GM23338 (cell line): ENCODE measurements at regions not wholly inside any gene's neighbourhood (a gene's known extent, or its start where the extent isn't known, plus 50 kb on each side); places are given as distances from the start of the nearest gene placed in this dataset.

Experiments
- ATAC-seq: fragments of 200-7000 bp; cut with Tn5 transposase; 3 replicates; pipeline ENCODE4 v1.9.1; 2020
- DNase-seq: peaks from one replicate; pipeline ENCODE4 v3.0.0-alpha.2; 2015; ENCODE audit warnings: low spot score
- H2AFZ ChIP-seq: fragments of 200-600 bp; sonication (generic); 2 replicates; pipeline ENCODE4 v1.8.0; 2016; ENCODE audit warnings: antibody characterized with exemption, mild to moderate bottlenecking, moderate library complexity
- H3F3A ChIP-seq: fragments of 200-600 bp; sonication (generic); replicated peaks from 2 replicates; pipeline ENCODE4 v1.8.0; 2017; ENCODE audit warnings: antibody characterized with exemption, mixed run types, low read depth
- H3K27ac ChIP-seq: fragments of 200-600 bp; sonication (generic); 2 replicates; pipeline ENCODE4 v1.6.1; 2016; ENCODE audit warnings: low read depth
- H3K27me3 ChIP-seq: fragments of 200-600 bp; sonication (generic); 2 replicates; pipeline ENCODE4 v1.8.0; 2016; ENCODE audit warnings: mild to moderate bottlenecking, mixed run types, moderate library complexity; ENCODE audit not compliant: insufficient read depth
- H3K36me3 ChIP-seq: fragments of 200-600 bp; sonication (generic); 2 replicates; pipeline ENCODE4 v1.8.0; 2016; ENCODE audit warnings: mild to moderate bottlenecking; ENCODE audit not compliant: insufficient read depth
- H3K4me1 ChIP-seq: fragments of 200-600 bp; sonication (generic); 2 replicates; pipeline ENCODE4 v1.8.0; 2016; ENCODE audit warnings: mild to moderate bottlenecking, moderate library complexity; ENCODE audit not compliant: insufficient read depth
- H3K4me2 ChIP-seq: fragments of 200-600 bp; sonication (generic); 2 replicates; pipeline ENCODE4 v1.7.1; 2017; ENCODE audit warnings: mixed run types
- H3K4me3 ChIP-seq: fragments of 200-600 bp; sonication (generic); 2 replicates; pipeline ENCODE4 v1.6.1; 2016; ENCODE audit warnings: mixed run types
- H3K79me2 ChIP-seq: fragments of 200-600 bp; sonication (generic); replicated peaks from 2 replicates; pipeline ENCODE4 v1.8.0; 2017; ENCODE audit warnings: mild to moderate bottlenecking; ENCODE audit not compliant: insufficient read depth
- H3K9me2 ChIP-seq: fragments of 200-600 bp; sonication (generic); 2 replicates; pipeline ENCODE4 v1.8.0; 2017; ENCODE audit not compliant: insufficient read depth
- H4K20me1 ChIP-seq: fragments of 200-600 bp; sonication (generic); replicated peaks from 2 replicates; pipeline ENCODE4 v1.8.0; 2017; ENCODE audit warnings: mild to moderate bottlenecking; ENCODE audit not compliant: insufficient read depth
- H3K27ac Mint-ChIP-seq: 2 replicates; pipeline ENCODE4 v1.8.0; 2020; ENCODE audit warnings: inconsistent platforms, mild to moderate bottlenecking, moderate library complexity, mixed read lengths
- H3K27me3 Mint-ChIP-seq: 3 replicates; pipeline ENCODE4 v1.8.0; 2022; ENCODE audit warnings: low read depth, mild to moderate bottlenecking, moderate library complexity, mixed read lengths, inconsistent platforms; ENCODE audit not compliant: insufficient read depth, poor library complexity
- H3K36me3 Mint-ChIP-seq: 3 replicates; pipeline ENCODE4 v1.8.0; 2021; ENCODE audit warnings: low read depth, mild to moderate bottlenecking, inconsistent platforms, moderate library complexity, mixed read lengths
- H3K4me1 Mint-ChIP-seq: 3 replicates; pipeline ENCODE4 v1.8.0; 2020; ENCODE audit warnings: mild to moderate bottlenecking, inconsistent platforms, mixed read lengths
- H3K4me3 Mint-ChIP-seq: 3 replicates; pipeline ENCODE4 v1.8.0; 2021; ENCODE audit warnings: moderate library complexity, mild to moderate bottlenecking, inconsistent platforms, mixed read lengths
- H3K9me3 Mint-ChIP-seq: 3 replicates; pipeline ENCODE4 v1.8.0; 2020; ENCODE audit warnings: moderate library complexity, mild to moderate bottlenecking, inconsistent platforms, mixed read lengths
- CTCF ChIP-seq, 2 experiments: fragments of 200-600 bp in 1 of 2; sonication (generic) in 1 of 2; conservative IDR thresholded peaks; 2 replicates each; pipeline versions ENCODE4 v1.5.1 to v1.6.1; 2016 to 2017; ENCODE audit warnings: antibody characterized with exemption in 2 of 2, low read depth in 2 of 2, mild to moderate bottlenecking in 2 of 2, moderate library complexity in 1 of 2
- EZH2 ChIP-seq: fragments of 200-600 bp; sonication (generic); IDR thresholded peaks from one replicate; pipeline ENCODE4 v1.8.0; 2017; ENCODE audit warnings: antibody characterized with exemption, mild to moderate bottlenecking, low read depth; ENCODE audit not compliant: unreplicated experiment
- EZH2phosphoT487 ChIP-seq: fragments of 200-600 bp; sonication (generic); IDR thresholded peaks from one replicate; pipeline ENCODE4 v1.8.1; 2018; ENCODE audit warnings: antibody characterized with exemption; ENCODE audit not compliant: unreplicated experiment
- JUNB ChIP-seq: IDR thresholded peaks from one replicate; pipeline ENCODE4 v1.6.1; 2016; ENCODE audit warnings: antibody characterized with exemption; ENCODE audit not compliant: unreplicated experiment
- TF ChIP-seq, protein P1 (sequence below): fragments of 250-450 bp; sonication (Bioruptor Pico); IDR thresholded peaks from 2 replicates; pipeline ENCODE4 v1.5.0; 2020; ENCODE audit warnings: mild to moderate bottlenecking, moderate library complexity
- TF ChIP-seq, protein P2 (sequence below): IDR thresholded peaks from one replicate; pipeline ENCODE4 v1.6.1; 2018; ENCODE audit warnings: antibody characterized with exemption; ENCODE audit not compliant: unreplicated experiment

GRCh38 chr10:8445353-8445752, 390.9 kb downstream of the GATA3 start (continued):
- TF ChIP-seq, protein P1, sequence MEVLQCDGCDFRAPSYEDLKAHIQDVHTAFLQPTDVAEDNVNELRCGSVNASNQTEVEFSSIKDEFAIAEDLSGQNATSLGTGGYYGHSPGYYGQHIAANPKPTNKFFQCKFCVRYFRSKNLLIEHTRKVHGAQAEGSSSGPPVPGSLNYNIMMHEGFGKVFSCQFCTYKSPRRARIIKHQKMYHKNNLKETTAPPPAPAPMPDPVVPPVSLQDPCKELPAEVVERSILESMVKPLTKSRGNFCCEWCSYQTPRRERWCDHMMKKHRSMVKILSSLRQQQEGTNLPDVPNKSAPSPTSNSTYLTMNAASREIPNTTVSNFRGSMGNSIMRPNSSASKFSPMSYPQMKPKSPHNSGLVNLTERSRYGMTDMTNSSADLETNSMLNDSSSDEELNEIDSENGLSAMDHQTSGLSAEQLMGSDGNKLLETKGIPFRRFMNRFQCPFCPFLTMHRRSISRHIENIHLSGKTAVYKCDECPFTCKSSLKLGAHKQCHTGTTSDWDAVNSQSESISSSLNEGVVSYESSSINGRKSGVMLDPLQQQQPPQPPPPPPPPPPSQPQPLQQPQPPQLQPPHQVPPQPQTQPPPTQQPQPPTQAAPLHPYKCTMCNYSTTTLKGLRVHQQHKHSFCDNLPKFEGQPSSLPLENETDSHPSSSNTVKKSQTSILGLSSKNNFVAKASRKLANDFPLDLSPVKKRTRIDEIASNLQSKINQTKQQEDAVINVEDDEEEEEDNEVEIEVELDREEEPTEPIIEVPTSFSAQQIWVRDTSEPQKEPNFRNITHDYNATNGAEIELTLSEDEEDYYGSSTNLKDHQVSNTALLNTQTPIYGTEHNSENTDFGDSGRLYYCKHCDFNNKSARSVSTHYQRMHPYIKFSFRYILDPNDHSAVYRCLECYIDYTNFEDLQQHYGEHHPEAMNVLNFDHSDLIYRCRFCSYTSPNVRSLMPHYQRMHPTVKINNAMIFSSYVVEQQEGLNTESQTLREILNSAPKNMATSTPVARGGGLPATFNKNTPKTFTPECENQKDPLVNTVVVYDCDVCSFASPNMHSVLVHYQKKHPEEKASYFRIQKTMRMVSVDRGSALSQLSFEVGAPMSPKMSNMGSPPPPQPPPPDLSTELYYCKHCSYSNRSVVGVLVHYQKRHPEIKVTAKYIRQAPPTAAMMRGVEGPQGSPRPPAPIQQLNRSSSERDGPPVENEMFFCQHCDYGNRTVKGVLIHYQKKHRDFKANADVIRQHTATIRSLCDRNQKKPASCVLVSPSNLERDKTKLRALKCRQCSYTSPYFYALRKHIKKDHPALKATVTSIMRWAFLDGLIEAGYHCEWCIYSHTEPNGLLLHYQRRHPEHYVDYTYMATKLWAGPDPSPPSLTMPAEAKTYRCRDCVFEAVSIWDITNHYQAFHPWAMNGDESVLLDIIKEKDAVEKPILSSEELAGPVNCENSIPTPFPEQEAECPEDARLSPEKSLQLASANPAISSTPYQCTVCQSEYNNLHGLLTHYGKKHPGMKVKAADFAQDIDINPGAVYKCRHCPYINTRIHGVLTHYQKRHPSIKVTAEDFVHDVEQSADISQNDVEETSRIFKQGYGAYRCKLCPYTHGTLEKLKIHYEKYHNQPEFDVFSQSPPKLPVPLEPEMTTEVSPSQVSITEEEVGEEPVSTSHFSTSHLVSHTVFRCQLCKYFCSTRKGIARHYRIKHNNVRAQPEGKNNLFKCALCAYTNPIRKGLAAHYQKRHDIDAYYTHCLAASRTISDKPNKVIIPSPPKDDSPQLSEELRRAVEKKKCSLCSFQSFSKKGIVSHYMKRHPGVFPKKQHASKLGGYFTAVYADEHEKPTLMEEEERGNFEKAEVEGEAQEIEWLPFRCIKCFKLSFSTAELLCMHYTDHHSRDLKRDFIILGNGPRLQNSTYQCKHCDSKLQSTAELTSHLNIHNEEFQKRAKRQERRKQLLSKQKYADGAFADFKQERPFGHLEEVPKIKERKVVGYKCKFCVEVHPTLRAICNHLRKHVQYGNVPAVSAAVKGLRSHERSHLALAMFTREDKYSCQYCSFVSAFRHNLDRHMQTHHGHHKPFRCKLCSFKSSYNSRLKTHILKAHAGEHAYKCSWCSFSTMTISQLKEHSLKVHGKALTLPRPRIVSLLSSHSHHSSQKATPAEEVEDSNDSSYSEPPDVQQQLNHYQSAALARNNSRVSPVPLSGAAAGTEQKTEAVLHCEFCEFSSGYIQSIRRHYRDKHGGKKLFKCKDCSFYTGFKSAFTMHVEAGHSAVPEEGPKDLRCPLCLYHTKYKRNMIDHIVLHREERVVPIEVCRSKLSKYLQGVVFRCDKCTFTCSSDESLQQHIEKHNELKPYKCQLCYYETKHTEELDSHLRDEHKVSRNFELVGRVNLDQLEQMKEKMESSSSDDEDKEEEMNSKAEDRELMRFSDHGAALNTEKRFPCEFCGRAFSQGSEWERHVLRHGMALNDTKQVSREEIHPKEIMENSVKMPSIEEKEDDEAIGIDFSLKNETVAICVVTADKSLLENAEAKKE (CRISPR knock-in tag) = no peak
- no peak for TF ChIP-seq EZH2
- no peak for TF ChIP-seq EZH2phosphoT487
- no peak for TF ChIP-seq JUNB
- TF ChIP-seq CTCF (conservative IDR thresholded peaks at IDR 0.05; ENCODE audit: low read depth in 2 of 2) = no peak

- Mint-ChIP-seq H3K4me3 (no peak overlapping the region), H3K27ac (no peak overlapping the region), H3K27me3 (no peaks in the 10 kb centered on the region), H3K36me3 (no peaks in the 10 kb centered on the region), H3K9me3 (no peaks in the 10 kb centered on the region), H3K4me1 (peaks cover 3% of the 10 kb centered on the region; the same call in 1 of the 3 replicates)
- no peak for ATAC-seq
- Histone ChIP-seq H3K4me2 (no peak overlapping the region), H3K79me2 (no peaks in the 10 kb centered on the region), H3F3A (no peaks in the 10 kb centered on the region), H4K20me1 (no peaks in the 10 kb centered on the region), H3K9me2 (no peaks in the 10 kb centered on the region), H2AFZ (no peak overlapping the region; the same call in 1 of the 2 replicates), H3K4me1 (no peaks in the 10 kb centered on the region; the same call in 1 of the 2 replicates), H3K4me3 (no peak overlapping the region), H3K36me3 (no peaks in the 10 kb centered on the region), H3K27me3 (no peaks in the 10 kb centered on the region), H3K27ac (no peak overlapping the region)
- DNase-seq = no peak
- no peak for TF ChIP-seq CTCF (conservative IDR thresholded peaks at IDR 0.05; ENCODE audit: low read depth in 2 of 2)
- TF ChIP-seq, protein P2, sequence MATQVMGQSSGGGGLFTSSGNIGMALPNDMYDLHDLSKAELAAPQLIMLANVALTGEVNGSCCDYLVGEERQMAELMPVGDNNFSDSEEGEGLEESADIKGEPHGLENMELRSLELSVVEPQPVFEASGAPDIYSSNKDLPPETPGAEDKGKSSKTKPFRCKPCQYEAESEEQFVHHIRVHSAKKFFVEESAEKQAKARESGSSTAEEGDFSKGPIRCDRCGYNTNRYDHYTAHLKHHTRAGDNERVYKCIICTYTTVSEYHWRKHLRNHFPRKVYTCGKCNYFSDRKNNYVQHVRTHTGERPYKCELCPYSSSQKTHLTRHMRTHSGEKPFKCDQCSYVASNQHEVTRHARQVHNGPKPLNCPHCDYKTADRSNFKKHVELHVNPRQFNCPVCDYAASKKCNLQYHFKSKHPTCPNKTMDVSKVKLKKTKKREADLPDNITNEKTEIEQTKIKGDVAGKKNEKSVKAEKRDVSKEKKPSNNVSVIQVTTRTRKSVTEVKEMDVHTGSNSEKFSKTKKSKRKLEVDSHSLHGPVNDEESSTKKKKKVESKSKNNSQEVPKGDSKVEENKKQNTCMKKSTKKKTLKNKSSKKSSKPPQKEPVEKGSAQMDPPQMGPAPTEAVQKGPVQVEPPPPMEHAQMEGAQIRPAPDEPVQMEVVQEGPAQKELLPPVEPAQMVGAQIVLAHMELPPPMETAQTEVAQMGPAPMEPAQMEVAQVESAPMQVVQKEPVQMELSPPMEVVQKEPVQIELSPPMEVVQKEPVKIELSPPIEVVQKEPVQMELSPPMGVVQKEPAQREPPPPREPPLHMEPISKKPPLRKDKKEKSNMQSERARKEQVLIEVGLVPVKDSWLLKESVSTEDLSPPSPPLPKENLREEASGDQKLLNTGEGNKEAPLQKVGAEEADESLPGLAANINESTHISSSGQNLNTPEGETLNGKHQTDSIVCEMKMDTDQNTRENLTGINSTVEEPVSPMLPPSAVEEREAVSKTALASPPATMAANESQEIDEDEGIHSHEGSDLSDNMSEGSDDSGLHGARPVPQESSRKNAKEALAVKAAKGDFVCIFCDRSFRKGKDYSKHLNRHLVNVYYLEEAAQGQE = no peak
- TF ChIP-seq JUNB = no peak
- TF ChIP-seq EZH2 = no peak
Observed at GRCh38 chr10:8449909-8450308, 395.4 kb downstream of the GATA3 start.
